CD4-positive, CD25-positive, alpha-beta regulatory T cell (primary cell): ENCODE measurements at regions not wholly inside any gene's neighbourhood (a gene's known extent, or its start where the extent isn't known, plus 50 kb on each side); places are given as distances from the start of the nearest gene placed in this dataset.

Source experiments
- ATAC-seq, 2 donors: fragments of 150-1000 bp; cut with Tn5 transposase; one replicate each; pipeline ENCODE4 v1.10.0; 2021; ENCODE audit warnings: low read depth in 2 of 2, moderate number of reproducible peaks in 2 of 2, moderate library complexity in 1 of 2
- DNase-seq, 3 donors: peaks; one replicate each; pipeline versions ENCODE4 v3.0.0 to v3.0.0-alpha.2; 2012 to 2022; ENCODE audit warnings: mixed read lengths in 1 of 3
- H3K27ac ChIP-seq: one replicate; pipeline ENCODE4 v1.7.0; 2013; ENCODE audit warnings: mild to moderate bottlenecking, low read length; ENCODE audit not compliant: insufficient read depth, poor library complexity, severe bottlenecking
- H3K27me3 ChIP-seq: one replicate; pipeline ENCODE4 v1.7.0; 2013; ENCODE audit warnings: low read length; ENCODE audit not compliant: control insufficient read depth, insufficient read depth
- H3K36me3 ChIP-seq: one replicate; pipeline ENCODE4 v1.7.0; 2013; ENCODE audit warnings: mild to moderate bottlenecking, low read length, moderate library complexity; ENCODE audit not compliant: control insufficient read depth, insufficient read depth
- H3K4me1 ChIP-seq: 2 replicates; pipeline ENCODE4 v1.7.0; 2013; ENCODE audit warnings: mild to moderate bottlenecking, low read length; ENCODE audit not compliant: insufficient read depth, control insufficient read depth, poor library complexity, severe bottlenecking
- H3K4me3 ChIP-seq: one replicate; pipeline ENCODE4 v1.7.0; 2013; ENCODE audit warnings: low read depth, mild to moderate bottlenecking, low read length, moderate library complexity
- H3K9me3 ChIP-seq, 2 experiments: 1 replicate in 1 of 2; 2 replicates in 1 of 2; pipeline ENCODE4 v1.7.0; 2013; ENCODE audit warnings: low read length in 2 of 2, mild to moderate bottlenecking in 1 of 2, moderate library complexity in 1 of 2; ENCODE audit not compliant: control insufficient read depth in 2 of 2
- H3K27ac Mint-ChIP-seq, 3 donors: one replicate each; pipeline ENCODE4 v1.8.0; 2020 to 2022; ENCODE audit warnings: mild to moderate bottlenecking in 3 of 3, mixed read lengths in 3 of 3, moderate library complexity in 2 of 3
- H3K27me3 Mint-ChIP-seq: one replicate; pipeline ENCODE4 v1.8.0; 2022; ENCODE audit warnings: mild to moderate bottlenecking, mixed read lengths
- H3K36me3 Mint-ChIP-seq: one replicate; pipeline ENCODE4 v1.8.0; 2020; ENCODE audit warnings: mixed read lengths
- H3K4me1 Mint-ChIP-seq, 4 donors: one replicate each; pipeline ENCODE4 v1.8.0; 2020 to 2022; ENCODE audit warnings: mixed read lengths in 4 of 4, mild to moderate bottlenecking in 1 of 4
- H3K4me3 Mint-ChIP-seq, 4 donors: one replicate each; pipeline ENCODE4 v1.8.0; 2020 to 2022; ENCODE audit warnings: mild to moderate bottlenecking in 4 of 4, mixed read lengths in 4 of 4, moderate library complexity in 3 of 4
- H3K9me3 Mint-ChIP-seq, 7 donors: one replicate each; pipeline ENCODE4 v1.8.0; 2020 to 2022; ENCODE audit warnings: mixed read lengths in 7 of 7, mild to moderate bottlenecking in 3 of 7, moderate library complexity in 2 of 7

GRCh38 chr11:116544721-116545120, 228.1 kb downstream of the BUD13 start:
- H3K4me3 ChIP-seq, result no peak overlapping the region
- H3K36me3 Mint-ChIP-seq, result no peaks in the 10 kb centered on the region

GRCh38 chr11:116543911-116544475, 228.8 kb downstream of the BUD13 start:
- H3K4me3 ChIP-seq, result no peak overlapping the region
- no peaks in the 10 kb centered on the region for H3K27me3 ChIP-seq
- no peaks in the 10 kb centered on the region for H3K4me1 Mint-ChIP-seq
- DNase-seq, result no peak
- H3K36me3 Mint-ChIP-seq, result no peaks in the 10 kb centered on the region
- no peaks in the 10 kb centered on the region for H3K36me3 ChIP-seq
- H3K4me1 ChIP-seq, result no peaks in the 10 kb centered on the region
- ATAC-seq, result no peak
- no peak overlapping the region for H3K4me3 Mint-ChIP-seq
- no peaks in the 10 kb centered on the region for H3K9me3 ChIP-seq
- no peak overlapping the region for H3K27ac ChIP-seq
- H3K27me3 Mint-ChIP-seq, result peaks cover 11% of the 10 kb centered on the region
- peaks cover 0 to 6% (median 0%) of the 10 kb centered on the region in 7 donors for H3K9me3 Mint-ChIP-seq
- no peak overlapping the region for H3K27ac Mint-ChIP-seq

More at GRCh38 chr11:116544721-116545120, 228.1 kb downstream of the BUD13 start:
- no peaks in the 10 kb centered on the region for H3K4me1 ChIP-seq
- Mint-ChIP-seq H3K4me3 (no peak overlapping the region), H3K4me1 (no peaks in the 10 kb centered on the region), H3K27ac (no peak overlapping the region), H3K27me3 (peaks cover 9% of the 10 kb centered on the region), H3K9me3 (peaks cover 0 to 11% (median 0%) of the 10 kb centered on the region in 7 donors)
- H3K36me3 ChIP-seq, result no peaks in the 10 kb centered on the region
- no peak overlapping the region for H3K27ac ChIP-seq
- no peaks in the 10 kb centered on the region for H3K27me3 ChIP-seq
- no peak for ATAC-seq
- no peak for DNase-seq
- no peaks in the 10 kb centered on the region for H3K9me3 ChIP-seq

GRCh38 chr11:116543099-116543498, 229.7 kb downstream of the BUD13 start:
- Mint-ChIP-seq H3K27me3 (peaks cover 11% of the 10 kb centered on the region), H3K27ac (no peak overlapping the region), H3K4me1 (no peaks in the 10 kb centered on the region), H3K9me3 (peaks cover 0 to 4% (median 0%) of the 10 kb centered on the region in 7 donors), H3K4me3 (no peak overlapping the region), H3K36me3 (no peaks in the 10 kb centered on the region)
- no peaks in the 10 kb centered on the region for H3K4me1 ChIP-seq
- no peaks in the 10 kb centered on the region for H3K36me3 ChIP-seq
- H3K9me3 ChIP-seq, result no peaks in the 10 kb centered on the region
- H3K27ac ChIP-seq, result no peak overlapping the region
- DNase-seq (no peak), ATAC-seq (no peak)
- H3K4me3 ChIP-seq, result no peak overlapping the region
- H3K27me3 ChIP-seq, result no peaks in the 10 kb centered on the region

GRCh38 chr11:116542406-116542805, 230.4 kb downstream of the BUD13 start:
- H3K4me3 Mint-ChIP-seq, result no peak overlapping the region
- no peak for ATAC-seq
- no peak overlapping the region for H3K27ac Mint-ChIP-seq
- H3K27me3 Mint-ChIP-seq, result peaks cover 7% of the 10 kb centered on the region
- Histone ChIP-seq H3K27ac (no peak overlapping the region), H3K36me3 (no peaks in the 10 kb centered on the region), H3K4me1 (no peaks in the 10 kb centered on the region), H3K27me3 (no peaks in the 10 kb centered on the region), H3K4me3 (no peak overlapping the region), H3K9me3 (no peaks in the 10 kb centered on the region)
- no peaks in the 10 kb centered on the region for H3K36me3 Mint-ChIP-seq
- H3K4me1 Mint-ChIP-seq, result no peaks in the 10 kb centered on the region
- H3K9me3 Mint-ChIP-seq, result peaks cover 0 to 1% (median 0%) of the 10 kb centered on the region in 7 donors
- no peak for DNase-seq

- Mint-ChIP-seq H3K36me3 (no peaks in the 10 kb centered on the region), H3K27ac (no peak overlapping the region), H3K9me3 (peaks cover 0 to 4% (median 0%) of the 10 kb centered on the region in 7 donors), H3K4me1 (no peaks in the 10 kb centered on the region), H3K4me3 (no peak overlapping the region), H3K27me3 (peaks cover 11% of the 10 kb centered on the region)
- H3K36me3 ChIP-seq, result no peaks in the 10 kb centered on the region
- H3K4me1 ChIP-seq, result no peaks in the 10 kb centered on the region
- no peak overlapping the region for H3K4me3 ChIP-seq
- H3K9me3 ChIP-seq, result no peaks in the 10 kb centered on the region
- ATAC-seq (no peak), DNase-seq (no peak)
- H3K27me3 ChIP-seq, result peaks cover 2% of the 10 kb centered on the region
- no peak overlapping the region for H3K27ac ChIP-seq
Observed at GRCh38 chr11:116541460-116541859, 231.3 kb downstream of the BUD13 start.

GRCh38 chr11:116540645-116541304, 232.0 kb downstream of the BUD13 start:
- Mint-ChIP-seq H3K36me3 (no peaks in the 10 kb centered on the region), H3K4me3 (no peak overlapping the region), H3K27me3 (peaks cover 11% of the 10 kb centered on the region), H3K27ac (no peak overlapping the region), H3K4me1 (no peaks in the 10 kb centered on the region), H3K9me3 (peaks cover 0 to 5% (median 0%) of the 10 kb centered on the region in 7 donors)
- Histone ChIP-seq H3K4me3 (no peak overlapping the region), H3K9me3 (no peaks in the 10 kb centered on the region), H3K36me3 (no peaks in the 10 kb centered on the region), H3K27ac (no peak overlapping the region), H3K27me3 (peaks cover 2% of the 10 kb centered on the region), H3K4me1 (no peaks in the 10 kb centered on the region)
- ATAC-seq, result peak in 1 of 2 donors; percentile 14
- DNase-seq, result no peak

- Histone ChIP-seq H3K9me3 (no peaks in the 10 kb centered on the region), H3K27me3 (peaks cover 2% of the 10 kb centered on the region), H3K36me3 (no peaks in the 10 kb centered on the region), H3K27ac (no peak overlapping the region), H3K4me3 (no peak overlapping the region), H3K4me1 (no peaks in the 10 kb centered on the region)
- H3K27me3 Mint-ChIP-seq, result peaks cover 11% of the 10 kb centered on the region
- no peak for DNase-seq
- no peaks in the 10 kb centered on the region for H3K36me3 Mint-ChIP-seq
- no peaks in the 10 kb centered on the region for H3K4me1 Mint-ChIP-seq
- peaks cover 0 to 5% (median 0%) of the 10 kb centered on the region in 7 donors for H3K9me3 Mint-ChIP-seq
- no peak overlapping the region for H3K4me3 Mint-ChIP-seq
- H3K27ac Mint-ChIP-seq, result peak overlapping the region in 1 of 3 donors; percentile 72
- no peak for ATAC-seq
Observed at GRCh38 chr11:116539836-116540418, 232.9 kb downstream of the BUD13 start.
